WTC11 (cell line): ENCODE measurements at regions not wholly inside any gene's neighbourhood (a gene's known extent, or its start where the extent isn't known, plus 50 kb on each side); places are given as distances from the start of the nearest gene placed in this dataset.

Experiments
- ATAC-seq: fragments of 200-7000 bp; cut with Tn5 transposase; 2 replicates; pipeline ENCODE4 v1.10.0; 2021; ENCODE audit warnings: mild to moderate bottlenecking, moderate library complexity
- CTCF ChIA-PET: fragments of 300-600 bp; sonication (Branson Sonifier 250); formaldehyde crosslinking; loops from one replicate; lab custom pipeline; 2021; ENCODE audit warnings: antibody characterized with exemption; lab: Charles Lee
- POLR2A ChIA-PET: fragments of 350-600 bp; sonication (Branson Sonifier 250); formaldehyde crosslinking; loops from one replicate; lab custom pipeline; 2021; ENCODE audit warnings: antibody characterized with exemption; lab: Charles Lee
- DNase-seq: peaks from one replicate; pipeline ENCODE4 v3.0.0; 2021; ENCODE audit warnings: low spot score
- H3K27ac Mint-ChIP-seq: 2 replicates; pipeline ENCODE4 v1.8.0; 2021; ENCODE audit warnings: mixed read lengths
- H3K27me3 Mint-ChIP-seq: 2 replicates; pipeline ENCODE4 v1.8.0; 2021; ENCODE audit warnings: low read depth, mild to moderate bottlenecking, moderate library complexity, mixed read lengths
- H3K36me3 Mint-ChIP-seq: 2 replicates; pipeline ENCODE4 v1.8.0; 2021; ENCODE audit warnings: mixed read lengths
- H3K4me1 Mint-ChIP-seq: 2 replicates; pipeline ENCODE4 v1.8.0; 2022; ENCODE audit warnings: mixed read lengths
- H3K4me3 Mint-ChIP-seq: 2 replicates; pipeline ENCODE4 v1.8.0; 2021; ENCODE audit warnings: mild to moderate bottlenecking, moderate library complexity, mixed read lengths
- H3K9me3 Mint-ChIP-seq: 2 replicates; pipeline ENCODE4 v1.8.0; 2021; ENCODE audit warnings: mixed read lengths
- CREM ChIP-seq: sonication (generic); formaldehyde crosslinking; IDR thresholded peaks from 2 replicates; pipeline ENCODE4 v1.8.1; 2022; ENCODE audit warnings: mild to moderate bottlenecking, missing genetic modification reagents, moderate library complexity
- ELF4 ChIP-seq: sonication (generic); formaldehyde crosslinking; IDR thresholded peaks from 2 replicates; pipeline ENCODE4 v1.8.1; 2022; ENCODE audit warnings: low read depth, mild to moderate bottlenecking, moderate library complexity, missing genetic modification reagents
- ESRRA ChIP-seq: sonication (generic); formaldehyde crosslinking; IDR thresholded peaks from 2 replicates; pipeline ENCODE4 v1.8.1; 2022; ENCODE audit warnings: mild to moderate bottlenecking, missing genetic modification reagents, borderline replicate concordance
- ETV6 ChIP-seq: sonication (generic); formaldehyde crosslinking; IDR thresholded peaks from 2 replicates; pipeline ENCODE4 v1.8.1; 2022; ENCODE audit warnings: mild to moderate bottlenecking, missing genetic modification reagents
- FOXP1 ChIP-seq: sonication (generic); formaldehyde crosslinking; IDR thresholded peaks from 2 replicates; pipeline ENCODE4 v1.8.0; 2022; ENCODE audit warnings: missing genetic modification reagents, mild to moderate bottlenecking, moderate library complexity, borderline replicate concordance
- GRHL2 ChIP-seq: fragments of 250-450 bp; sonication (Bioruptor Pico); IDR thresholded peaks from 2 replicates; pipeline ENCODE4 v1.8.0; 2022; ENCODE audit warnings: mild to moderate bottlenecking, moderate library complexity; ENCODE audit not compliant: insufficient replicate concordance, severe bottlenecking
- GTF2I ChIP-seq: fragments of 250-450 bp; sonication (Bioruptor Pico); conservative IDR thresholded peaks from 2 replicates; pipeline ENCODE4 v1.4.0; 2021; ENCODE audit warnings: mild to moderate bottlenecking
- IRF2 ChIP-seq: sonication (generic); formaldehyde crosslinking; IDR thresholded peaks from 2 replicates; pipeline ENCODE4 v1.8.0; 2022; ENCODE audit warnings: low read depth, missing genetic modification reagents, borderline replicate concordance
- NFE2L1 ChIP-seq: sonication (generic); formaldehyde crosslinking; IDR thresholded peaks from 2 replicates; pipeline ENCODE4 v1.8.1; 2023; ENCODE audit warnings: missing genetic modification reagents
- NFYB ChIP-seq: sonication (generic); formaldehyde crosslinking; conservative IDR thresholded peaks from 2 replicates; pipeline ENCODE4 v1.8.0; 2022; ENCODE audit warnings: low read depth, missing genetic modification reagents
- NR2C2 ChIP-seq: sonication (generic); formaldehyde crosslinking; IDR thresholded peaks from 2 replicates; pipeline ENCODE4 v1.8.0; 2022; ENCODE audit warnings: mild to moderate bottlenecking, missing genetic modification reagents
- OVOL2 ChIP-seq: fragments of 250-450 bp; sonication (Bioruptor Pico); IDR thresholded peaks from 2 replicates; pipeline ENCODE4 v1.9.0; 2021; ENCODE audit warnings: mild to moderate bottlenecking, borderline replicate concordance
- PRRX2 ChIP-seq: fragments of 250-450 bp; sonication (Bioruptor Pico); IDR thresholded peaks from 2 replicates; pipeline ENCODE4 v1.8.0; 2021; ENCODE audit warnings: mild to moderate bottlenecking
- SMAD3 ChIP-seq: sonication (generic); formaldehyde crosslinking; IDR thresholded peaks from 2 replicates; pipeline ENCODE4 v1.8.0; 2022; ENCODE audit warnings: missing genetic modification reagents, mild to moderate bottlenecking, borderline replicate concordance
- TEAD1 ChIP-seq: sonication (generic); formaldehyde crosslinking; IDR thresholded peaks from 2 replicates; pipeline ENCODE4 v1.8.0; 2022; ENCODE audit warnings: mild to moderate bottlenecking, missing genetic modification reagents
- TEAD4 ChIP-seq: sonication (generic); formaldehyde crosslinking; IDR thresholded peaks from 2 replicates; pipeline ENCODE4 v1.8.0; 2022; ENCODE audit warnings: mild to moderate bottlenecking, missing genetic modification reagents
- ZNF121 ChIP-seq: sonication (generic); formaldehyde crosslinking; IDR thresholded peaks from 2 replicates; pipeline ENCODE4 v1.8.0; 2023; ENCODE audit warnings: missing genetic modification reagents
- ZNF219 ChIP-seq: sonication (generic); formaldehyde crosslinking; IDR thresholded peaks from 2 replicates; pipeline ENCODE4 v1.8.0; 2023; ENCODE audit warnings: missing genetic modification reagents, mild to moderate bottlenecking, borderline replicate concordance
- ZNF423 ChIP-seq: fragments of 250-450 bp; sonication (Bioruptor Pico); IDR thresholded peaks from 2 replicates; pipeline ENCODE4 v2.1.2; 2022; ENCODE audit warnings: mild to moderate bottlenecking, moderate library complexity
- ZNF671 ChIP-seq: fragments of 250-450 bp; sonication (Bioruptor Pico); IDR thresholded peaks from 2 replicates; pipeline ENCODE4 v1.8.0; 2021; ENCODE audit warnings: mild to moderate bottlenecking
- TF ChIP-seq, protein P1 (sequence below): sonication (generic); formaldehyde crosslinking; IDR thresholded peaks from 2 replicates; pipeline ENCODE4 v1.8.1; 2023; ENCODE audit warnings: mild to moderate bottlenecking, missing genetic modification reagents, borderline replicate concordance
- TF ChIP-seq, protein P2 (sequence below): fragments of 250-450 bp; sonication (Bioruptor Pico); conservative IDR thresholded peaks from 2 replicates; pipeline ENCODE4 v1.9.0; 2021; ENCODE audit warnings: mild to moderate bottlenecking

DNA sequence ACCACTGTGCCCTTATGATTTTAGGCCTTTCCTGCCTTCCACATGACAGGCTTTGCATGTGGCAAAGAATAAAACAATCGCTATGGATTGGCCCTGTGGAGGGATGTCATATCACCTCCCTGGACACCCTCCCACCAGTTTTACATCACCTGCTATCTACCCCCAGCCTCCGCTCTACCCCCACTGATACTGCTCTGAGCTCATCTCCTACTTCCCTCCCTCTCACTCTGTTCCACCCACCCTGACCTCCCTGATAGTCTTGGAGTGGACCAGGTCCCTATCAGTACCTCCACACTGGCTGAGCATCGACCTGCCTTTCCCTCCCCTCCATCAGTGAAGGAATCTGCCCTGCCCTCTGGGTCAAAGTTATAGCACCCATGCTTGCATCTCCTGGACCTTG is 91.8 kb upstream of the FOXN3 start:
- CTCF ChIA-PET, result no interaction called here
- DNase-seq (no peak), ATAC-seq (no peak)
- Mint-ChIP-seq H3K36me3 (peaks cover 45% of the 10 kb centered on the region), H3K4me3 (no peak overlapping the region), H3K27ac (peak overlapping the region; percentile 70; the same call in 1 of the 2 replicates), H3K9me3 (peaks cover 19% of the 10 kb centered on the region; the same call in 1 of the 2 replicates), H3K4me1 (peaks cover 50% of the 10 kb centered on the region), H3K27me3 (no peaks in the 10 kb centered on the region; the same call in 1 of the 2 replicates)
- POLR2A ChIA-PET, result no interaction called here
- TF ChIP-seq ETV6 (CRISPR knock-in tag) (no peak), OVOL2 (no peak), ZNF121 (CRISPR knock-in tag) (no peak), ZNF423 (no peak), TEAD1 (CRISPR knock-in tag) (no peak), GRHL2 (CRISPR knock-in tag) (no peak), PRRX2 (CRISPR knock-in tag) (no peak), CREM (CRISPR knock-in tag) (no peak), ELF4 (CRISPR knock-in tag) (no peak), IRF2 (CRISPR knock-in tag) (no peak), NR2C2 (CRISPR knock-in tag) (no peak)

DNA sequence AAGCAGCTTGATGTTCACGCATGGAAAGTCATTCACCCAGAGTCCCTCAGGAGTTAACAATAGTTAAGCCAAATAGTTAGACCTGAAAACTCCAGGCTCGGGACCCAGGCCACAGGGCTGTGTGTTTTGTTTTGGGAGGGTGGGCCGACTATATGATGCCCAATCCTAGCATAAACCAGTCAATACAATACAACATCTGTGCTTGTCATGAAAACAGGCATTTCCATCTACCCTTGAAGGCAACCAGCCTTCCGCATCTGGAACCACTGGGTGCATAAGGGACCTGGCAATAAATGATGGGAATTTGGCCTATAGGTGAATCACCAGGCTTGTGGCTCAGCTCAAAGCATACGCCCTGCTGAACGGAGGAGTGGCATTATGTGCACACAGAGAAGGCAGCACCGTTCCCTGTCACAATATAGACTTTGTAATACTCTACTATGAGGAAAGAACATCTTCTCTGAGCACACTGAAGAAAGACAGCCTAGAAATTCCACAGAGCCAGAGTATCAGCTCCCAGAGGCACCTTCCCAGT is 91.0 kb upstream of the FOXN3 start:
- TF ChIP-seq TEAD4 (CRISPR knock-in tag), result no peak
- TF ChIP-seq GRHL2 (CRISPR knock-in tag), result no peak
- TF ChIP-seq, protein P1, sequence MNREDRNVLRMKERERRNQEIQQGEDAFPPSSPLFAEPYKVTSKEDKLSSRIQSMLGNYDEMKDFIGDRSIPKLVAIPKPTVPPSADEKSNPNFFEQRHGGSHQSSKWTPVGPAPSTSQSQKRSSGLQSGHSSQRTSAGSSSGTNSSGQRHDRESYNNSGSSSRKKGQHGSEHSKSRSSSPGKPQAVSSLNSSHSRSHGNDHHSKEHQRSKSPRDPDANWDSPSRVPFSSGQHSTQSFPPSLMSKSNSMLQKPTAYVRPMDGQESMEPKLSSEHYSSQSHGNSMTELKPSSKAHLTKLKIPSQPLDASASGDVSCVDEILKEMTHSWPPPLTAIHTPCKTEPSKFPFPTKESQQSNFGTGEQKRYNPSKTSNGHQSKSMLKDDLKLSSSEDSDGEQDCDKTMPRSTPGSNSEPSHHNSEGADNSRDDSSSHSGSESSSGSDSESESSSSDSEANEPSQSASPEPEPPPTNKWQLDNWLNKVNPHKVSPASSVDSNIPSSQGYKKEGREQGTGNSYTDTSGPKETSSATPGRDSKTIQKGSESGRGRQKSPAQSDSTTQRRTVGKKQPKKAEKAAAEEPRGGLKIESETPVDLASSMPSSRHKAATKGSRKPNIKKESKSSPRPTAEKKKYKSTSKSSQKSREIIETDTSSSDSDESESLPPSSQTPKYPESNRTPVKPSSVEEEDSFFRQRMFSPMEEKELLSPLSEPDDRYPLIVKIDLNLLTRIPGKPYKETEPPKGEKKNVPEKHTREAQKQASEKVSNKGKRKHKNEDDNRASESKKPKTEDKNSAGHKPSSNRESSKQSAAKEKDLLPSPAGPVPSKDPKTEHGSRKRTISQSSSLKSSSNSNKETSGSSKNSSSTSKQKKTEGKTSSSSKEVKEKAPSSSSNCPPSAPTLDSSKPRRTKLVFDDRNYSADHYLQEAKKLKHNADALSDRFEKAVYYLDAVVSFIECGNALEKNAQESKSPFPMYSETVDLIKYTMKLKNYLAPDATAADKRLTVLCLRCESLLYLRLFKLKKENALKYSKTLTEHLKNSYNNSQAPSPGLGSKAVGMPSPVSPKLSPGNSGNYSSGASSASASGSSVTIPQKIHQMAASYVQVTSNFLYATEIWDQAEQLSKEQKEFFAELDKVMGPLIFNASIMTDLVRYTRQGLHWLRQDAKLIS, result no peak
- TF ChIP-seq FOXP1, result no peak
- TF ChIP-seq NFYB (CRISPR knock-in tag), result no peak
- TF ChIP-seq ELF4 (CRISPR knock-in tag), result no peak
- no peak for TF ChIP-seq ZNF671 (CRISPR knock-in tag)
- no peak for TF ChIP-seq NFE2L1
- TF ChIP-seq GTF2I (CRISPR knock-in tag), result no peak
- TF ChIP-seq ZNF219, result no peak
- TF ChIP-seq OVOL2, result no peak
- no peak for TF ChIP-seq CREM (CRISPR knock-in tag)
- TF ChIP-seq, protein P2, sequence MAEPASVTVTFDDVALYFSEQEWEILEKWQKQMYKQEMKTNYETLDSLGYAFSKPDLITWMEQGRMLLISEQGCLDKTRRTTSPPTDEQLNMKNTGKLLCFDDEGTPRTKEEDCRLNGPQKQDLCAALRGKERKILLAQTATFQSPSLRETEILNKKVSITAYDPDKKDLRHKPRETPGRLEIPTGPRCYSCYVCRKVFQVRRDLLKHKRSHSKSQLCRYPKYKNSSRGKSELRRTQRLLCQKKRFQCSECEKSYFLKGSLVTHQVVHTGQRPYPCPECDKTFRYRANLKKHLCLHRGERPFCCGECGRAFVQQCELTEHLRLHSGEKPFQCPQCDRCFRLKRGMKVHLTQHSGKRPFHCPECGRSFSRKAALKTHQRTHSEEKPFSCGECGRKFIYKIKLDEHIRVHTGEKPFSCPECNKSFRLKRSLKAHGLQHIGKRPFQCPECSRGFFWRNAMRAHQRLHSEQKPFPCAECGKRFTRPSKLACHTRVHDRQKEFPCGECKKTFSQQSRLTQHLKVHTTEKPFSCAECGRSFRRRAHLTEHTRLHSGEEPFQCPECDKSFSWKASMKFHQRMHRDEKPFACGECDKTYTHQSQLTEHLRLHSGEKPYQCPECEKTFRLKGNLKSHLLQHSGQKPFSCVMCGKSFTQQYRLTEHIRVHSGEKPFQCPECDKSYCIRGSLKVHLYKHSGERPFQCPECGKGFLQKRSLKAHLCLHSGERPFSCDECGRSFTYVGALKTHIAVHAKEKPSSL (CRISPR knock-in tag), result no peak
- no peak for TF ChIP-seq ESRRA (CRISPR knock-in tag)
- no peak for TF ChIP-seq SMAD3 (CRISPR knock-in tag)
- ATAC-seq (no peak), DNase-seq (no peak)
- Mint-ChIP-seq H3K27ac (peak overlapping the region; percentile 12; the same call in 1 of the 2 replicates), H3K36me3 (peaks cover 45% of the 10 kb centered on the region), H3K4me1 (peaks cover 56% of the 10 kb centered on the region), H3K27me3 (no peaks in the 10 kb centered on the region; the same call in 1 of the 2 replicates), H3K4me3 (no peak overlapping the region), H3K9me3 (peaks cover 19% of the 10 kb centered on the region; the same call in 1 of the 2 replicates)
- ChIA-PET CTCF (no interaction called here), POLR2A (no interaction called here)
